HEK293T (cell line): ENCODE measurements at regions not wholly inside any gene's neighbourhood (a gene's known extent, or its start where the extent isn't known, plus 50 kb on each side); places are given as distances from the start of the nearest gene placed in this dataset.

Experiments
- CTCF ChIA-PET: fragments of 350-600 bp; formaldehyde crosslinking; extraction: SDS; loops from one replicate; lab custom pipeline; 2021; ENCODE audit warnings: antibody characterized with exemption, inconsistent platforms; lab: Yijun Ruan, JAX
- POLR2A ChIA-PET: fragments of 350-600 bp; formaldehyde crosslinking; extraction: SDS; loops from one replicate; lab custom pipeline; 2020; ENCODE audit warnings: antibody characterized with exemption, inconsistent platforms; lab: Yijun Ruan, JAX
- DNase-seq: peaks from one replicate; pipeline ENCODE4 v3.0.0; 2012; ENCODE audit warnings: mixed read lengths; ENCODE audit errors: extremely low spot score
- ARNT ChIP-seq: fragments of 450-650 bp; IDR thresholded peaks from 2 replicates; pipeline ENCODE4 v1.6.1; 2017; ENCODE audit warnings: mild to moderate bottlenecking
- BHLHE40 ChIP-seq: fragments of 450-650 bp; IDR thresholded peaks from 2 replicates; pipeline ENCODE4 v1.6.1; 2016; ENCODE audit warnings: mild to moderate bottlenecking, moderate library complexity, borderline replicate concordance
- CTBP1 ChIP-seq: fragments of 450-650 bp; IDR thresholded peaks from 2 replicates; pipeline ENCODE4 v1.6.1; 2016; ENCODE audit warnings: borderline replicate concordance
- ELF4 ChIP-seq: fragments of 450-650 bp; IDR thresholded peaks from 2 replicates; pipeline ENCODE4 v1.6.1; 2017; ENCODE audit warnings: antibody characterized with exemption
- FOXA1 ChIP-seq: fragments of 450-650 bp; IDR thresholded peaks from 2 replicates; pipeline ENCODE4 v1.6.1; 2016; ENCODE audit warnings: mild to moderate bottlenecking
- FOXK2 ChIP-seq: fragments of 450-650 bp; IDR thresholded peaks from 2 replicates; pipeline ENCODE4 v1.6.1; 2016; ENCODE audit warnings: mild to moderate bottlenecking
- FOXM1 ChIP-seq: fragments of 450-650 bp; IDR thresholded peaks from 2 replicates; pipeline ENCODE4 v1.6.1; 2017; ENCODE audit warnings: mild to moderate bottlenecking, borderline replicate concordance
- HDGF ChIP-seq: fragments of 450-650 bp; IDR thresholded peaks from 2 replicates; pipeline ENCODE4 v1.6.1; 2017; ENCODE audit warnings: antibody characterized with exemption, borderline replicate concordance
- L3MBTL2 ChIP-seq: fragments of 450-650 bp; conservative IDR thresholded peaks from 2 replicates; pipeline ENCODE4 v1.6.1; 2016; ENCODE audit warnings: mild to moderate bottlenecking
- LEF1 ChIP-seq: fragments of 450-650 bp; IDR thresholded peaks from 2 replicates; pipeline ENCODE4 v1.6.1; 2017; ENCODE audit warnings: mild to moderate bottlenecking, borderline replicate concordance
- NFRKB ChIP-seq: fragments of 450-650 bp; IDR thresholded peaks from 2 replicates; pipeline ENCODE4 v1.6.1; 2016; ENCODE audit warnings: mild to moderate bottlenecking, moderate library complexity
- PKNOX1 ChIP-seq: fragments of 450-650 bp; IDR thresholded peaks from 2 replicates; pipeline ENCODE4 v1.6.1; 2016
- SP1 ChIP-seq: fragments of 450-650 bp; IDR thresholded peaks from 2 replicates; pipeline ENCODE4 v1.6.1; 2017
- SUZ12 ChIP-seq: fragments of 450-650 bp; IDR thresholded peaks from 2 replicates; pipeline ENCODE4 v1.6.1; 2016; ENCODE audit warnings: mild to moderate bottlenecking
- TARDBP ChIP-seq: fragments of 450-650 bp; IDR thresholded peaks from 2 replicates; pipeline ENCODE4 v1.6.1; 2016
- ZNF384 ChIP-seq: fragments of 450-650 bp; IDR thresholded peaks from 2 replicates; pipeline ENCODE4 v1.6.1; 2016

GRCh38 chrX:2595258-2595657 is 94.5 kb upstream of the DHRSX start:
- ChIA-PET CTCF (no interaction called here), POLR2A (no interaction called here)
- TF ChIP-seq FOXA1 (no peak), BHLHE40 (no peak), HDGF (no peak), ARNT (no peak), PKNOX1 (no peak), CTBP1 (no peak), LEF1 (no peak), FOXM1 (no peak), FOXK2 (no peak), L3MBTL2 (no peak), TARDBP (no peak), ELF4 (no peak), SP1 (no peak), SUZ12 (no peak)
- no peak for DNase-seq

- POLR2A ChIA-PET: no interaction called here
- CTCF ChIA-PET: no interaction called here
- TF ChIP-seq TARDBP (no peak), ZNF384 (no peak), BHLHE40 (no peak), PKNOX1 (no peak), FOXA1 (no peak)
- no peak for DNase-seq
These were observed 93.7 kb upstream of the DHRSX start for GRCh38 chrX:2594491-2594890.

GRCh38 chrX:2592279-2592678 is 91.5 kb upstream of the DHRSX start:
- CTCF ChIA-PET: no interaction called here

GRCh38 chrX:2589186-2590020 is 88.6 kb upstream of the DHRSX start:
- POLR2A ChIA-PET: no interaction called here
- DNase-seq: no peak
- TF ChIP-seq L3MBTL2: no peak
- TF ChIP-seq SUZ12: no peak
- no peak for TF ChIP-seq ZNF384
- TF ChIP-seq PKNOX1: no peak
- CTCF ChIA-PET: no interaction called here

More at GRCh38 chrX:2592279-2592678, 91.5 kb upstream of the DHRSX start:
- TF ChIP-seq FOXM1 (no peak), PKNOX1 (no peak), FOXA1 (no peak), HDGF (no peak), LEF1 (no peak), NFRKB (no peak), ELF4 (no peak), SP1 (no peak), ARNT (no peak), ZNF384 (no peak), FOXK2 (no peak), CTBP1 (no peak), L3MBTL2 (no peak), BHLHE40 (no peak), SUZ12 (no peak), TARDBP (no peak)
- DNase-seq: no peak
- POLR2A ChIA-PET: no interaction called here

GRCh38 chrX:2588049-2588448 is 87.3 kb upstream of the DHRSX start:
- POLR2A ChIA-PET: no interaction called here
- DNase-seq: no peak
- CTCF ChIA-PET: no interaction called here
- TF ChIP-seq LEF1 (no peak), L3MBTL2 (no peak), ELF4 (no peak), PKNOX1 (no peak), ARNT (no peak), BHLHE40 (no peak)
